ENCODE measurements at regions not wholly inside any gene's neighbourhood (a gene's known extent, or its start where the extent isn't known, plus 50 kb on each side); places are given as distances from the start of the nearest gene placed in this dataset.

GRCh38 chrX:115901241-115901640 lies 269.3 kb upstream of the AGTR2 start:
- TF ChIP-seq REST (IDR thresholded peaks at IDR 0.05; ENCODE audit: unreplicated experiment) (no peak), EZH2 (IDR thresholded peaks at IDR 0.05; ENCODE audit: low read depth, unreplicated experiment) (no peak), CTCF (conservative IDR thresholded peaks at IDR 0.05; ENCODE audit: low read depth in 2 of 2) (no peak), CREB1 (CRISPR knock-in tag; IDR thresholded peaks at IDR 0.05; ENCODE audit: low read depth) (no peak), NANOG (IDR thresholded peaks at IDR 0.05; ENCODE audit: borderline replicate concordance) (no peak), JUNB (IDR thresholded peaks at IDR 0.05; ENCODE audit: unreplicated experiment) (no peak), EZH2phosphoT487 (IDR thresholded peaks at IDR 0.05; ENCODE audit: unreplicated experiment) (no peak), ETS1 (IDR thresholded peaks at IDR 0.05) (no peak), POLR2AphosphoS5 (IDR thresholded peaks at IDR 0.05; ENCODE audit: low read depth) (no peak; the same call in 1 of the 2 replicates), STAT1 (IDR thresholded peaks at IDR 0.05; ENCODE audit: unreplicated experiment) (no peak), ZNF114 (CRISPR knock-in tag; IDR thresholded peaks at IDR 0.05) (no peak), ZNF331 (CRISPR knock-in tag; IDR thresholded peaks at IDR 0.05; ENCODE audit: low read depth) (no peak)

All from GM23338 (cell line).